GM18909 (cell line): ENCODE measurements at regions not wholly inside any gene's neighbourhood (a gene's known extent, or its start where the extent isn't known, plus 50 kb on each side); places are given as distances from the start of the nearest gene placed in this dataset.

Experiments used
- ATAC-seq: cut with Tn5 transposase; IDR thresholded peaks from one replicate; pipeline ENCODE4 v1.9.1; 2021; ENCODE audit warnings: mild to moderate bottlenecking; ENCODE audit not compliant: unreplicated experiment, poor library complexity

DNA sequence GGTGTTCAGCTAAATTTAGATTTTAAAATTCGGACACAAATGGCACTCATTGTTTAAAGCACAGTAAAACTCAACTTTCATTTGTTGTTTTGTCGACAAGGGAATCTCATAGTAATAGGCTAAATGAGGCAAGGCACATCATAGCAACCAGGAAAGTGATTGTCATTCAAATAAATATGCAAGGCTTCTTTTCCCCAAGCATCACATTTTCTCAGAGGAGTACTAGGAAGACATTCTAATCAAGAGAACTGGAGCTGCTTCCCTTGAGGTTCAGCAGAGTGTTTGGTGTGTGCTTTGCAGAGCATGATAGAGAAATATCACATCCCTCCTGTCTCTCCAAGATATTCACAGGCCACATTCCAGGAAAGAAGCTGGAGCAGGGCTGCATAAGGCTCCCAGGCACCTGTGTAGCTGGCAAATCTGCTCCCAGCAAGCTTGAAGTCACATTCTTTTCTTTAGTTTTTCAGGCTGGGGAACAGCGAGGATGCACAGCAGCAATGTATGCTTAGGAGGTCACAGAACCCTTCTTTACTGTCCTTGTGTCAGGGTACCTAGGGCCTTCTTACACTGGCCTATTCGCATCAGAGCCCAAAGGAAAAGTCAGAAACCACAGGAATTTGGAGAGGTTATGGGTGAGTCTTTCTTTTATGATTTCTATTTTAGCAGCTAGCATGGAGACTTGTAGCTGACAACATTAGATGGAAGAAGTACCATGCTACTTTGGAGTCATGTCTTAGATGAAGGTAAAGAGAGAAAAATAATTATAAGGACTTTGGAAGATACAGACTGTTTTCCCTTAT is 95.9 kb upstream of the HDAC9 start:
- no peak for ATAC-seq

DNA sequence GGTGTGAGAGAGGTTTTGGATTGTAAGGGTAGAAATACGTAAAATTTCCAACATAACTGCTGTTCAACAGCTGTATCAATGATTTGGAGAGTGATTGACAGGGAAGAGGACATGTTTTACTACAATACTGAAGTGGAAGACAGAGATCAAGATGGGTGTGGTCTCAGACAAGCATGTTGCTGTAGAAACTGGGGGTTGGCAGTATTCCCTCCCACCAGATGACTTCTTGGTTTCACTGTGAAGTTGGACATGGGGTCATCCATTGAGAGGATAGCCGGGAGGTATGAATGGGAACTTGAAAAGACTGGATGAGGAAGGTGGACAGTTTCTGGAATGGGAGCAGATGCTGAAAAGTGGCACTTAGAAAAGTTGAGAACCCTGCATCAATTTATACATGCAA is 95.3 kb upstream of the HDAC9 start:
- no peak for ATAC-seq

DNA sequence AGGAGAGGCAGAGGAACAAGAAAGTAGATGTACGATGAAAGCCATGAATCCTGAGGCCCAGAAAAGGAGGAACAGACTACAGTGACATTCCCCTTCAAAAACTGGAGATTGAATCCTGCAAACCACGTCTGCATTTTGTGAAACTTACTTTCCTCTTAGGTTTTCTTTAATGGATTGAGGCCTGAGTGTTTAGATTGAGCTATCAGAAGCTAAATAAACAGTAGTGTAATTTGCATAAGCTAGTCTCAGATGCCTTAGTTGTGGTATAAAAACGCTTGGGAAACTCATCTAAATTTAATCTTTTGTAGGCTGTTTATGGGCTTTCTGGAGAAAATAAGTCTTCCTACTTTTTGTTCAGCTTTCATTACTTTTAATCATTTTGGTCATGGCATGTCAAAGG is 94.8 kb upstream of the HDAC9 start:
- ATAC-seq = no peak

- no peak for ATAC-seq
Observed at GRCh38 chr7:18401757-18402156, 93.8 kb upstream of the HDAC9 start.

- no peak for ATAC-seq
Observed at GRCh38 chr7:18402488-18403183, 92.9 kb upstream of the HDAC9 start.

DNA sequence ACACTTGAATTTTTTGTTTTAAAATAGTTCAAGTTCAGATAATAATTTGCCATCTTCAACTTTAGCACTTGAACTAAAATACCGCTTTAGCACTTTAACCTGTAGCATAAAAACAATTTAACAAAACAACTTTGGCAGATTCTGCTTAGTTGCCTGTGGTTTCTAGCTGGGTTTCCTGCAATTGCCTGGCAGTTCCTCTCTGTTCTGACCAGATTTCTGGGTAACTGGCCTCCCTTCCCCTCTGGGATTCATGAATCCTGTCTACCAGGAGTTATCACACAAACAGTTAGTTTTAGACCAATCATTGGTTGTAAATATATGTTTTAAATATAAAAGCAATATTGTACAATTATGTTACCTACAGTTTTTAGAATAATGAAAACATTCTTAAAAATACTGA is 89.8 kb upstream of the HDAC9 start:
- ATAC-seq = no peak

DNA sequence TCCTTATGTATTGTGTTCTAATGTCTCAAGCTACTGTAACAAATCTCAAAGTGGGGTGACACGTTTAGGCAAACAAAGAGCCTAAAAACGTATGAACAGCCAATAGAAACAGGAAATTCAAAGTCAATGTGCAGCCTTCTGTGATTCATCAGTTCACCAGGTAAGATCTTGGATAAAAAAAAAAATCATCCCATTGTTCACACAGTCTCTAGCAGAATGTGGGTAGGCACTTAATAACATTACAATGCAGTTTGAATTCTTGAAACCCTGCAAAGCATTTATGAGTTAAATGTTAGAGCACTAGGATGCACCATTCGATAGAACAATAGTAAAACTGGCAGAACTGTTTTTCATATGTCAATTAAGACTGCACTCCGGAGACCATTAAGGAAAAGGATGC is 88.2 kb upstream of the HDAC9 start:
- no peak for ATAC-seq

DNA sequence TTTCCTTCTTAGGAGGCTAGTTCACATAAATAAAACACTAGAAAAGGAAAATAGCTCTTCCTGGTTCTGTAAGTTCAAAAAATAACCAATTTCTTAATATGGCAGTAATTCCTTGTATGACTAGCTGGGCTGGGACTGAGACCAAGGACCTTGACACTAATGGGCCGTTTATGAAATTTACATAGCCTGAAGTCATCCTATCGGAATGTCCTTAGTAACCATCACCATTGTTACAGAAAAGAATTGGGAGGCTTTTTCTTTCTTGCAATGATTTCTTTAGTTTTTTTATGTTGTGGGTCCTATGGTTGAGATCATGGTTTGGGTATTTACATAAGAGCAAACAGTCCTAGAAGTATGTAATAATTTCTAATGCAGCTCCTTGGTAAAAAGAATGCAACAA is 87.1 kb upstream of the HDAC9 start:
- ATAC-seq = no peak

DNA sequence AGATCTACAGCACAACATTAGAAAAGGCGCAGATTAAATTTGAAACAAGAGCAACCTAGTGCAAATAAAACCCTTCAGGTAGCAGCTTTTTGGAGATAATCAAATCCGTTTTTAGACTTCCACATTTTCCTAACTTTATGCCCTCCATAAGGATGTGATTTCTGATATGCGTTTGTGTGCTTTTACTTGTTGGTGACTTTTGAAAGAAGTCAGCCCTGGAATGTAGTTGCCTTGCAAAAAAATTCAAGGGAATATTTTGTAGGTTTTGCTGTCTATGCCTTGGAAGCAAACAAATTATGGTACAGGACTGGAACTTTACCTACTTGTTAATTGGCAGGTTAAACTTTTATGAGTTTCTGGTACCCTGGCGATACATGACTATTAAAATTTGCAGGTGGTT is 86.7 kb upstream of the HDAC9 start:
- ATAC-seq = no peak

GRCh38 chr7:18413447-18413846 is 82.1 kb upstream of the HDAC9 start:
- no peak for ATAC-seq

GRCh38 chr7:18414885-18415284 is 80.7 kb upstream of the HDAC9 start:
- no peak for ATAC-seq

DNA sequence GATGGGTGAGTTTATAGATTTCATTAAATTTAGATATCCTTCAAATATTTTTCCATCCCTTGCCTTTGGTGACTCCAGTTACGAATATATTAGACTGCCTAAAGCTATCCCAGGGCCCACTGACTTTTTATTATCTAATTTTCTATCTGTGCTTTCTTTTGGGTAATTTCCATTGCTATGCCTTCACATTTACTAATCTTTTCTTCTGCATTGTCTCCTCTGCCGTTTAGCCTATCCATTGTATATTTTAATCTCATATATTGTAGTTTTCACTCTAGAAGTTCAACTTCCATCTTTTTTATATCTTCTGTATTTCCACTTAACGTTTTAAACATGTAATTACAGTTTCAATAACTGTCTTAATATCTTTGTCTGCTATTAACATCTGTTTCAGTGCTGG is 78.6 kb upstream of the HDAC9 start:
- no peak for ATAC-seq

DNA sequence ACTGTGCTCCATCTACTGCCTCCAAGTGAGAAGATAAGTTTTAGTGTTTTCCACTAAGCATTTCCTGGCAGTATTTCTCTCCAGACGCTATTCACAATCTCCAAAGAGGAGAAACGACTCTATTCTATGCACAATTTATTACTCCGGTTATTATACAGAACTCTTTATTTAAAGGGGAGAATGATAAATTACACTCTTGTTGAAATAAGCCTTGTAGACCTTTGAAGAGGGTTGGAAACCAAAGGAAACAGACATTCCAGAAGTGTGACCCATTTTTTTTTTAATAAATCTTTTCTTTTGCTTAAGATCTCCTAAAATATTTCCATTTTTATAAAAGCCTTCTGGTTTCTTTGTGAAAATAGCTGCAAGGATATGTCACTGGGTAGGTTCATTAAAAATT is 76.1 kb upstream of the HDAC9 start:
- no peak for ATAC-seq

- no peak for ATAC-seq
Observed at GRCh38 chr7:18420108-18420507, 75.4 kb upstream of the HDAC9 start.

DNA sequence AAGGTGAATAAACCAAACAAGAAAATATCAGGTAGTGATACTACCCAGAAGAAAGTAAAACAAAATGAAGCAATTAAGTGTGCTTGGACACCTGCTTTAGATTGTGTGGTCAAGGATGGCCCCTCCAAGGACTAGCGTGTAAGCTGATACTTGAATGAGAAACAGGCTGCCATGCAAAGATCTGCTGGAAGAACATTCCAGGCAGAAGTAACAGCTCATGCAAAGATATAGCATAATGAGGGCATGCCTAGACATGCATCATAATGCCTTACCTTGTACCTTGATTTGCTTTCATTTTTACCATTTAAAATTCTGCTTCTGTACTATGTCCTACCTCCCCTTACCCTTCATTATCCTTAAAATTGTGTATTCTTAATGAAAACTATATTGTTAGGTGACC is 74.8 kb upstream of the HDAC9 start:
- ATAC-seq = no peak

GRCh38 chr7:18421297-18422002 is 74.1 kb upstream of the HDAC9 start:
- ATAC-seq = peak; percentile 70

- ATAC-seq = no peak
Observed at GRCh38 chr7:18425227-18425626, 70.3 kb upstream of the HDAC9 start.

DNA sequence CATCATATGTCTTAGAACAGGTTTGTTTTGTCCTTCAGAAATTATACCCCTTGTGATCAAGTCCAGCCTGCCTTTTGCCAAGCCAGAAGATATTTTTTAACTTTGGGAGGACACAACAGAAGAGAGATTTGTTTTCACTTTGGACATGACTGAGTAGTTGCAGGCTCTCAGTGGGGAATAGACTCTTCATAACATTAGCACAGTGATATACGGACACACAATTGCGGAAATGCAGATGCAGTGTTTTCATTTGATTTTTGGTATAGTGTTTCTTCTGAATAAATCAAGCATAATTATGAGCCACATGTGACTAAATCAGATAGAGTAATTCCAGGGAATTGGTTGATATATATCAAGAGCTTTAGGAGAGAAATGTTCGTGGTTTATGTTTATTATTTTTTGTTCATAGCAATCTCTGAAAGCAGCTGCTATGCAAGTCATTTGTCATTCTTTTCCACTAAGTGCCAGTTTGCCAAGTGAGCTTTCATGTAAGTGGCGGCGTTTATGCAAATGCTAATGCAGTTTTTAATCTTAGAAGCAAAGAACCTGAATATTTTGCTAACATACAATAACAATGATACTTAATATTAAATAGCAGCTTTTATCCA is 69.6 kb upstream of the HDAC9 start:
- ATAC-seq = no peak

- ATAC-seq = no peak
Observed at GRCh38 chr7:18426564-18427226, 68.9 kb upstream of the HDAC9 start.

- no peak for ATAC-seq
Observed at GRCh38 chr7:18429547-18429946, 66.0 kb upstream of the HDAC9 start.
